ENCODE measurements at regions not wholly inside any gene's neighbourhood (a gene's known extent, or its start where the extent isn't known, plus 50 kb on each side); places are given as distances from the start of the nearest gene placed in this dataset.

DNA sequence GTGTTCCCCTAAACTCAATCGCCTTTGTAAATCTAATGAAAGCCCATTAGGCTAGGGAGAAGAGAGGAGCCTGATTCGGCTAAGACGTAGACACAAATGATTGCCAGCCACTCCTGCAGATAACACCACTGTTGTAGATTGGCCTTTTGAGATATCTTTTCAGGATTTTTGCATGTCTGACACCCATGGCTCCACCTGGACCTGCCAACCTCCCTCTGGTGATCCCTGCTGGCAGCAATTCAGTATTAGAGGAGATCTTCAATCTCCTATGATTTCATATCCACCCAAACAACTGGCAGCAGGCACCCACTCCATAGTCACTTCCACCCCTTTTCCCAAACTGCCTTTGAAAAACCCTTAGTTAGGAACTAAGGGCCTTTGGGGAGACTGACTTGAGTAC, 191.9 kb upstream of the UBL3 start:
- no peak for TF ChIP-seq CTCF (IDR thresholded peaks at IDR 0.05; ENCODE audit: low read depth, low read length, missing control alignments)
- no peak for DNase-seq (ENCODE audit: extremely low read depth, low read depth)

DNA sequence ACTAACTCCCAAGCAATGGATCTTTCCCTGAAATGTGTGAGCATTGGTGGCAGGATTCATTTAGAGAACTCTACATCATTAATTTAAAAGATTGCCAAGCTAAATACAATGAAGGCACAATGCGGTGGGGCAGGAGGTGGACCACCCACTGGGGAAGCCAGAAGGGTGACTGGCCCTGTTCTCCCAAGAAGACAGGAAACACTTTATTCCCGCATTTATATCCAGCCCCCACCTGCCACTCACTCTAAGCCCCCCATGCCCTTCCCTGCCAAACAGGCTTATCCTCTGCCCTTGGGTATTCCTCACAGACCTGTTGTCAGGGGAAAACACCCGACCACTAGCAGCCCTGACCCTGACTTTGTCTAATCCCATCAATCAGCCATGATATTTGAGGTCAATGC, 189.1 kb upstream of the UBL3 start:
- no peak for TF ChIP-seq CTCF (IDR thresholded peaks at IDR 0.05; ENCODE audit: low read depth, low read length, missing control alignments)
- DNase-seq (ENCODE audit: extremely low read depth, low read depth): no peak
- no peak overlapping the region for H3K4me3 ChIP-seq (replicated peaks; ENCODE audit: low read depth, low read length)

More for the DNA sequence above, 191.9 kb upstream of the UBL3 start:
- H3K4me3 ChIP-seq (replicated peaks; ENCODE audit: low read depth, low read length): no peak overlapping the region

DNA sequence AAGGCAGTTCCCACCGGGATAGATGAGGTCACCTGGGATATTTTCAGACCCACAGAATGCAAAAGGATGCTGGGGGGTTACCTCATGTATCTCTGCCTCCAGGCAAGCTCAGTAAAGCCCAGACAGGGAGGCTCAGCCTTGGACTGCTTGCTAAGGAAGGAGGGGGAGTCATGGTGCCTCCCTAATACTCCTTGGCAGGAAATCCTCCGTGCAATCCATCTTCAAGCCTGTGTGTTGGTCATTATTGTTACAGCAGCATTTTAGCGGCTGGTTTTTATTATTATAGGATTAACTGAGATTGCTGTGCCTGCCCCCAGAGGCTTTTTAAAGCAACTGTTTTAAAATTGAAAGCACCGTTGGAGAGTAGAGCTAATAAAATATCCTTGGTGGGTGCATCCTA, 188.5 kb upstream of the UBL3 start:
- peak; percentile 38 for DNase-seq (ENCODE audit: extremely low read depth, low read depth)
- no peak overlapping the region for H3K4me3 ChIP-seq (replicated peaks; ENCODE audit: low read depth, low read length)
- TF ChIP-seq CTCF (IDR thresholded peaks at IDR 0.05; ENCODE audit: low read depth, low read length, missing control alignments): peak; percentile 17

DNA sequence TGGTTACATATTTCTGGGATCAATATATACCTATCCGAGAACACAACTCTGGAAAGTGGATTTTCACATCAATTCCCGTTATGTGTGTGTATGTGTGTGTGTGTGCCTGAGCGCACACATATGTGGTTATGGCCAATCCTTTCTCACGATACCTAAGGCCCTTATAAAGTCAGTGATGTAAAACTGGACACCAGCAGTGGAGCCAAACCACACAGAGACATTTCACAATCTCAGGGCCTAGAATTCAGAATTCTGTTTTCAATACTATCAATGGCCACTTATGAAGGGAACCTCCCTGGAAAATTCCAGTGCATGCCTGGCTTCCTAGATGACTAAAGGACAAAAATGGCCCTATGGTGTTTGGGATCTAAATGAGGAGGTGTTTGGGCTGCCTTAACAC, 187.3 kb upstream of the UBL3 start:
- H3K4me3 ChIP-seq (replicated peaks; ENCODE audit: low read depth, low read length): no peak overlapping the region
- no peak for TF ChIP-seq CTCF (IDR thresholded peaks at IDR 0.05; ENCODE audit: low read depth, low read length, missing control alignments)
- peak; percentile 3 for DNase-seq (ENCODE audit: extremely low read depth, low read depth)

- H3K4me3 ChIP-seq (replicated peaks; ENCODE audit: low read depth, low read length): no peak overlapping the region
- DNase-seq (ENCODE audit: extremely low read depth, low read depth): no peak
- TF ChIP-seq CTCF (IDR thresholded peaks at IDR 0.05; ENCODE audit: low read depth, low read length, missing control alignments): no peak
Measured at GRCh38 chr13:30037306-30037705, 186.9 kb upstream of the UBL3 start.

DNA sequence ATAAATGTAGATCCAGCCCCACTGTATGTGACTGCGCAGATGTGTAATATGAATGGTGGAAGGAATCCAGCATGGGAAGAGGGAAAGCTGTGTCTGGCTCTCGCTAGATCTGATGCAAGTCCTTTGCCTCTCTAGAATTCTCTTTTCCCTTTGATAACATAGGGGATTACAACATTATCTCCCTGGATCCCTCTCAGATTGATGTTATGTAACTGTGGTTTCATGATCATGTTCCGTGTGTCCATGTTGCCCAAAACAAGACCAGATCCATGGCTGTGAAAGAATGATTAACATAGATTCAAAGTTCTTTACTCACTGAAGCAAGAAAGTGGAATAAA, 184.0 kb upstream of the UBL3 start:
- H3K4me3 ChIP-seq (replicated peaks; ENCODE audit: low read depth, low read length): no peak overlapping the region
- no peak for TF ChIP-seq CTCF (IDR thresholded peaks at IDR 0.05; ENCODE audit: low read depth, low read length, missing control alignments)
- DNase-seq (ENCODE audit: extremely low read depth, low read depth): no peak

DNA sequence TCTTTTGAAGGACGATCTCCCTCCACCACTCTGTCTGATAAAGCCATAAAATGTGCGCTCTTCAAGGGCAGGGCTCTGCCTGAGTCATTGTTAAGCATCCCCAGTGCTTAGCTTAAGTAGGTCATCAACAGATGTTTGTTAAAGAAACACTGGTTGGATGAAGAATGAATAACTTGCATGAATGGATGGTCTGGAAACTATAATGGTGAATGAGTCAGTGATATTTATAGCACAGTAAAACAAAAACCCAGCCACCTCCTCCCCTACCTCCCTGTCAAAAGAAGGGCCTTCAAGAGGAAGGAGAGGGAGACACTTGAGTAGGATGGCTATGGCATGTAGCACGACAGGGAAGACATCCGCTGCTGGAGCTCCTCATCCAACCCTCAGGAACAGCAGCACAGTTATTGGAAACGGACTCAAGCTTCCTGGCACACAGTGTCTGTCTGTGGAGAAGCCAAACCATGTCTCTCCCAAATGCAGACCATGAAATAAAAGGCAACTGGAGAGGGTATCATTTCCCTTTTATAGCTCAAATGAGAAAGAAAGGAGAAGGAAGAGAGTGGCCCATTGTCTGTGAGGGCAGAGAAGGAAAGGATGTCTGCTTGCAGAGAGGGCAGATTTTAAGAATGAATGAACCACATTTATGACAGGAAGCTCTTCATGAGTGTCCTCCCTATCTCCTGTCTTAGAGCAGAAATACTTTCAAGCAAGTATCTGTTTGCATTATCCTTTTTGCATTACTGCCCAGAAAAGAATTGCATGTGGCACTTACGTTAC, 183.5 kb upstream of the UBL3 start:
- H3K4me3 ChIP-seq (replicated peaks; ENCODE audit: low read depth, low read length): 0 out of 2 replicates have a peak overlapping the region, but pooled peaks have one; percentile 10
- no peak for TF ChIP-seq CTCF (IDR thresholded peaks at IDR 0.05; ENCODE audit: low read depth, low read length, missing control alignments)
- DNase-seq (ENCODE audit: extremely low read depth, low read depth): peak; percentile 90

All from HFF-Myc (cell line).